SK-N-SH (cell line): ENCODE measurements at regions not wholly inside any gene's neighbourhood (a gene's known extent, or its start where the extent isn't known, plus 50 kb on each side); places are given as distances from the start of the nearest gene placed in this dataset.

Experiments
- RXRA ChIP-seq: IDR thresholded peaks from 2 replicates; pipeline ENCODE4 v1.4.0; 2012; ENCODE audit warnings: low read depth, mild to moderate bottlenecking, borderline replicate concordance
- TF ChIP-seq, protein P1 (sequence below): fragments of 150-350 bp; IDR thresholded peaks from 2 replicates; pipeline ENCODE4 v1.6.1; 2017; ENCODE audit warnings: antibody characterized with exemption, low read length, low read depth, borderline replicate concordance

DNA sequence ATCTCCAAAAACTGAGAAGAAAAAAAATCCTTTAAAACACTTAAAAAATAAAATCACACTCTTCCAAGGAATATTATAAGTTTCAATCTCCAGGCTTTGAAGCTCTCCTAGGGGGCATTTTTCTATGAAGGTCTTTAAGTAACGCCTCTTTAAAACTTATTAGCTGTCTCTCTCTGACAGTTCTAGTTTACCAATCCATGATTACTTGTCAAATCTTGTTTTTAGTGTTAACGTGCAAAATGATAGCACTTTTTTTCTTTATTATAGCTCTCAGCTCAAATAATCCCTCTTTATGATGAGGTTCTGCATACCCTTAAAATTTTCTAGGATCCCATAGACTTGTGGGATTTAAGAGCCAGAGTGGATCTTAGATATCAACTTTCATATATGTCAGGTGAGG lies 369.0 kb downstream of the DOK5 start:
- no peak for TF ChIP-seq RXRA
- TF ChIP-seq, protein P1, sequence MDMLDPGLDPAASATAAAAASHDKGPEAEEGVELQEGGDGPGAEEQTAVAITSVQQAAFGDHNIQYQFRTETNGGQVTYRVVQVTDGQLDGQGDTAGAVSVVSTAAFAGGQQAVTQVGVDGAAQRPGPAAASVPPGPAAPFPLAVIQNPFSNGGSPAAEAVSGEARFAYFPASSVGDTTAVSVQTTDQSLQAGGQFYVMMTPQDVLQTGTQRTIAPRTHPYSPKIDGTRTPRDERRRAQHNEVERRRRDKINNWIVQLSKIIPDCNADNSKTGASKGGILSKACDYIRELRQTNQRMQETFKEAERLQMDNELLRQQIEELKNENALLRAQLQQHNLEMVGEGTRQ: no peak
